ENCODE measurements at regions not wholly inside any gene's neighbourhood (a gene's known extent, or its start where the extent isn't known, plus 50 kb on each side); places are given as distances from the start of the nearest gene placed in this dataset.

GRCh38 chr22:49015993-49016908 lies 811.4 kb downstream of the BRD1 start:
- Histone ChIP-seq H3K27ac (ENCODE audit: low read depth, low read length) (no peak overlapping the region), H3K4me2 (ENCODE audit: low read length) (no peak overlapping the region), H3K79me2 (ENCODE audit: control insufficient read depth, low read length) (no peaks in the 10 kb centered on the region), H3K4me1 (ENCODE audit: control insufficient read depth, low read length) (no peaks in the 10 kb centered on the region), H4K20me1 (ENCODE audit: control insufficient read depth, insufficient read depth, low read depth, low read length) (no peaks in the 10 kb centered on the region), H3F3A (ENCODE audit: control insufficient read depth, insufficient read depth) (no peaks in the 10 kb centered on the region), H3K4me3 (ENCODE audit: low read length) (no peak overlapping the region), H3K9me3 (ENCODE audit: control insufficient read depth, insufficient read depth, low read length) (no peaks in the 10 kb centered on the region), H3K9me2 (replicated peaks; ENCODE audit: control insufficient read depth, low read length) (no peaks in the 10 kb centered on the region), H3K27me3 (ENCODE audit: control insufficient read depth, low read length) (no peaks in the 10 kb centered on the region), H3K36me3 (ENCODE audit: control insufficient read depth, low read length) (no peaks in the 10 kb centered on the region)
- TF ChIP-seq CTCF (IDR thresholded peaks at IDR 0.05; ENCODE audit: low read depth, low read length, poor library complexity, severe bottlenecking) = no peak
- no peak for TF ChIP-seq EZH2phosphoT487 (IDR thresholded peaks at IDR 0.05; ENCODE audit: borderline replicate concordance, low read length)

- no peak overlapping the region for H3K27ac ChIP-seq (ENCODE audit: low read depth, low read length)
- no peaks in the 10 kb centered on the region for H3F3A ChIP-seq (ENCODE audit: control insufficient read depth, insufficient read depth)
- H3K79me2 ChIP-seq (ENCODE audit: control insufficient read depth, low read length) = no peaks in the 10 kb centered on the region
Observed at GRCh38 chr22:49015459-49015858, 812.2 kb downstream of the BRD1 start.

GRCh38 chr22:49014227-49015201 lies 813.2 kb downstream of the BRD1 start:
- no peak overlapping the region for H3K4me2 ChIP-seq (ENCODE audit: low read length)
- TF ChIP-seq EZH2phosphoT487 (IDR thresholded peaks at IDR 0.05; ENCODE audit: borderline replicate concordance, low read length) (no peak), CTCF (IDR thresholded peaks at IDR 0.05; ENCODE audit: low read depth, low read length, poor library complexity, severe bottlenecking) (no peak)
- H3F3A ChIP-seq (ENCODE audit: control insufficient read depth, insufficient read depth) = no peaks in the 10 kb centered on the region
- no peak overlapping the region for H3K4me3 ChIP-seq (ENCODE audit: low read length)
- H3K9me2 ChIP-seq (replicated peaks; ENCODE audit: control insufficient read depth, low read length) = no peaks in the 10 kb centered on the region
- no peaks in the 10 kb centered on the region for H4K20me1 ChIP-seq (ENCODE audit: control insufficient read depth, insufficient read depth, low read depth, low read length)
- no peak overlapping the region for H3K27ac ChIP-seq (ENCODE audit: low read depth, low read length)
- no peaks in the 10 kb centered on the region for H3K27me3 ChIP-seq (ENCODE audit: control insufficient read depth, low read length)
- H3K79me2 ChIP-seq (ENCODE audit: control insufficient read depth, low read length) = no peaks in the 10 kb centered on the region
- H3K4me1 ChIP-seq (ENCODE audit: control insufficient read depth, low read length) = no peaks in the 10 kb centered on the region
- H3K36me3 ChIP-seq (ENCODE audit: control insufficient read depth, low read length) = no peaks in the 10 kb centered on the region
- H3K9me3 ChIP-seq (ENCODE audit: control insufficient read depth, insufficient read depth, low read length) = no peaks in the 10 kb centered on the region

More at GRCh38 chr22:49015459-49015858, 812.2 kb downstream of the BRD1 start:
- no peaks in the 10 kb centered on the region for H4K20me1 ChIP-seq (ENCODE audit: control insufficient read depth, insufficient read depth, low read depth, low read length)
- no peak for TF ChIP-seq EZH2phosphoT487 (IDR thresholded peaks at IDR 0.05; ENCODE audit: borderline replicate concordance, low read length)
- TF ChIP-seq CTCF (IDR thresholded peaks at IDR 0.05; ENCODE audit: low read depth, low read length, poor library complexity, severe bottlenecking) = no peak
- no peak overlapping the region for H3K4me3 ChIP-seq (ENCODE audit: low read length)
- H3K27me3 ChIP-seq (ENCODE audit: control insufficient read depth, low read length) = no peaks in the 10 kb centered on the region
- no peaks in the 10 kb centered on the region for H3K4me1 ChIP-seq (ENCODE audit: control insufficient read depth, low read length)
- H3K4me2 ChIP-seq (ENCODE audit: low read length) = no peak overlapping the region
- no peaks in the 10 kb centered on the region for H3K9me2 ChIP-seq (replicated peaks; ENCODE audit: control insufficient read depth, low read length)
- H3K9me3 ChIP-seq (ENCODE audit: control insufficient read depth, insufficient read depth, low read length) = no peaks in the 10 kb centered on the region
- H3K36me3 ChIP-seq (ENCODE audit: control insufficient read depth, low read length) = no peaks in the 10 kb centered on the region
